ENCODE measurements at regions not wholly inside any gene's neighbourhood (a gene's known extent, or its start where the extent isn't known, plus 50 kb on each side); places are given as distances from the start of the nearest gene placed in this dataset.

GRCh38 chr3:195010551-195011100, 260.3 kb downstream of the XXYLT1 start:
- no peaks in the 10 kb centered on the region for H3K36me3 ChIP-seq (ENCODE audit: insufficient read depth, low read length)
- no peak for TF ChIP-seq EZH2 (IDR thresholded peaks at IDR 0.05; ENCODE audit: borderline replicate concordance, low read depth, low read length, severe bottlenecking)
- no peak for TF ChIP-seq CTCF (IDR thresholded peaks at IDR 0.05; ENCODE audit: borderline replicate concordance, extremely low read depth, low read length, poor library complexity, severe bottlenecking)
- no peak overlapping the region for H3K9ac ChIP-seq (ENCODE audit: low read depth, low read length)
- H4K20me1 ChIP-seq (ENCODE audit: insufficient read depth, low read length) = peaks cover 3% of the 10 kb centered on the region; the same call in 1 of the 2 replicates
- no peaks in the 10 kb centered on the region for H3K9me3 ChIP-seq (ENCODE audit: insufficient read depth, low read length, severe bottlenecking)
- H3K4me3 ChIP-seq (ENCODE audit: low read depth in 1 of 2, low read length in 2 of 2) = no peak overlapping the region
- no peaks in the 10 kb centered on the region for H3K79me2 ChIP-seq (ENCODE audit: insufficient read depth, low read length)
- DNase-seq (no peak), ATAC-seq (ENCODE audit: insufficient read depth, low read depth) (no peak)
- no peak overlapping the region for H3K27ac ChIP-seq (ENCODE audit: low read length)
- no peak overlapping the region for H2AFZ ChIP-seq (ENCODE audit: low read depth, low read length)
- H3K4me1 ChIP-seq (ENCODE audit: insufficient read depth, low read length) = peaks cover 4% of the 10 kb centered on the region; the same call in 1 of the 2 replicates
- H3K27me3 ChIP-seq (ENCODE audit: insufficient read depth, low read length, poor library complexity) = peaks cover 9% of the 10 kb centered on the region
- no peak overlapping the region for H3K4me2 ChIP-seq (ENCODE audit: insufficient read depth, low read length)

GRCh38 chr3:195011231-195011834, 259.6 kb downstream of the XXYLT1 start:
- no peak overlapping the region for H3K4me2 ChIP-seq (ENCODE audit: insufficient read depth, low read length)
- no peak for TF ChIP-seq CTCF (IDR thresholded peaks at IDR 0.05; ENCODE audit: borderline replicate concordance, extremely low read depth, low read length, poor library complexity, severe bottlenecking)
- no peak for TF ChIP-seq EZH2 (IDR thresholded peaks at IDR 0.05; ENCODE audit: borderline replicate concordance, low read depth, low read length, severe bottlenecking)
- no peaks in the 10 kb centered on the region for H3K9me3 ChIP-seq (ENCODE audit: insufficient read depth, low read length, severe bottlenecking)
- peaks cover 4% of the 10 kb centered on the region; the same call in 1 of the 2 replicates for H3K4me1 ChIP-seq (ENCODE audit: insufficient read depth, low read length)
- H3K79me2 ChIP-seq (ENCODE audit: insufficient read depth, low read length) = no peaks in the 10 kb centered on the region
- peaks cover 9% of the 10 kb centered on the region for H3K27me3 ChIP-seq (ENCODE audit: insufficient read depth, low read length, poor library complexity)
- peak; percentile 35; the same call in 1 of the 3 replicates for ATAC-seq (ENCODE audit: insufficient read depth, low read depth)
- H4K20me1 ChIP-seq (ENCODE audit: insufficient read depth, low read length) = peaks cover 3% of the 10 kb centered on the region; the same call in 1 of the 2 replicates
- no peak overlapping the region for H3K4me3 ChIP-seq (ENCODE audit: low read depth in 1 of 2, low read length in 2 of 2)
- no peak overlapping the region for H3K27ac ChIP-seq (ENCODE audit: low read length)
- H3K9ac ChIP-seq (ENCODE audit: low read depth, low read length) = no peak overlapping the region
- H2AFZ ChIP-seq (ENCODE audit: low read depth, low read length) = no peak overlapping the region
- DNase-seq = no peak
- no peaks in the 10 kb centered on the region for H3K36me3 ChIP-seq (ENCODE audit: insufficient read depth, low read length)

- Histone ChIP-seq H3K27me3 (ENCODE audit: insufficient read depth, low read length, poor library complexity) (peaks cover 13% of the 10 kb centered on the region), H3K4me1 (ENCODE audit: insufficient read depth, low read length) (peaks cover 4% of the 10 kb centered on the region; the same call in 1 of the 2 replicates), H3K36me3 (ENCODE audit: insufficient read depth, low read length) (no peaks in the 10 kb centered on the region), H2AFZ (ENCODE audit: low read depth, low read length) (no peak overlapping the region), H3K4me3 (ENCODE audit: low read depth in 1 of 2, low read length in 2 of 2) (no peak overlapping the region), H3K79me2 (ENCODE audit: insufficient read depth, low read length) (no peaks in the 10 kb centered on the region), H3K9ac (ENCODE audit: low read depth, low read length) (no peak overlapping the region), H3K9me3 (ENCODE audit: insufficient read depth, low read length, severe bottlenecking) (no peaks in the 10 kb centered on the region), H3K4me2 (ENCODE audit: insufficient read depth, low read length) (no peak overlapping the region), H4K20me1 (ENCODE audit: insufficient read depth, low read length) (peaks cover 3% of the 10 kb centered on the region; the same call in 1 of the 2 replicates), H3K27ac (ENCODE audit: low read length) (no peak overlapping the region)
- ATAC-seq (ENCODE audit: insufficient read depth, low read depth) = no peak
- no peak for DNase-seq
- TF ChIP-seq EZH2 (IDR thresholded peaks at IDR 0.05; ENCODE audit: borderline replicate concordance, low read depth, low read length, severe bottlenecking) (no peak), CTCF (IDR thresholded peaks at IDR 0.05; ENCODE audit: borderline replicate concordance, extremely low read depth, low read length, poor library complexity, severe bottlenecking) (no peak)
These were observed 258.9 kb downstream of the XXYLT1 start for GRCh38 chr3:195012100-195012499.
